ENCODE measurements at regions not wholly inside any gene's neighbourhood (a gene's known extent, or its start where the extent isn't known, plus 50 kb on each side); places are given as distances from the start of the nearest gene placed in this dataset.

DNA sequence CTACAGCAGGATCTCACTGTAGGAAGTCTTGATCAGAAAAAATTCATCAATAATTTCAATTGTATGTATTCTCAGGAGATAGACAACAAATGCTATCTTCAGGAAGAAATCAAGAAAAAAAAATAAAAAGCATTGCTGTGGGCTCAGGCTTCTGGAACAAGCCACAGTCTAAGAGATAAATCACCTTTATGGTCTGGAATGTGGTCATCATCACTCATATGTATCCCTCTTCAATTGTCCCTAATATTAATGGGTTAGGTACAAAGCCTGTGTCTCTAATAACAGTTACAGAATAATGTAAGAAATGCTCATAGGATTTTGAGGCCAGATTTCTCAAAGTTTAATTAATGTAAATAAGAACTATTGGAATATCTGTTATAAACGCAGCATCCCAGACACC, 305.9 kb upstream of the ANO3 start:
- DNase-seq (ENCODE audit: low spot score) (no peak), ATAC-seq (no peak)
- TF ChIP-seq, protein P1, sequence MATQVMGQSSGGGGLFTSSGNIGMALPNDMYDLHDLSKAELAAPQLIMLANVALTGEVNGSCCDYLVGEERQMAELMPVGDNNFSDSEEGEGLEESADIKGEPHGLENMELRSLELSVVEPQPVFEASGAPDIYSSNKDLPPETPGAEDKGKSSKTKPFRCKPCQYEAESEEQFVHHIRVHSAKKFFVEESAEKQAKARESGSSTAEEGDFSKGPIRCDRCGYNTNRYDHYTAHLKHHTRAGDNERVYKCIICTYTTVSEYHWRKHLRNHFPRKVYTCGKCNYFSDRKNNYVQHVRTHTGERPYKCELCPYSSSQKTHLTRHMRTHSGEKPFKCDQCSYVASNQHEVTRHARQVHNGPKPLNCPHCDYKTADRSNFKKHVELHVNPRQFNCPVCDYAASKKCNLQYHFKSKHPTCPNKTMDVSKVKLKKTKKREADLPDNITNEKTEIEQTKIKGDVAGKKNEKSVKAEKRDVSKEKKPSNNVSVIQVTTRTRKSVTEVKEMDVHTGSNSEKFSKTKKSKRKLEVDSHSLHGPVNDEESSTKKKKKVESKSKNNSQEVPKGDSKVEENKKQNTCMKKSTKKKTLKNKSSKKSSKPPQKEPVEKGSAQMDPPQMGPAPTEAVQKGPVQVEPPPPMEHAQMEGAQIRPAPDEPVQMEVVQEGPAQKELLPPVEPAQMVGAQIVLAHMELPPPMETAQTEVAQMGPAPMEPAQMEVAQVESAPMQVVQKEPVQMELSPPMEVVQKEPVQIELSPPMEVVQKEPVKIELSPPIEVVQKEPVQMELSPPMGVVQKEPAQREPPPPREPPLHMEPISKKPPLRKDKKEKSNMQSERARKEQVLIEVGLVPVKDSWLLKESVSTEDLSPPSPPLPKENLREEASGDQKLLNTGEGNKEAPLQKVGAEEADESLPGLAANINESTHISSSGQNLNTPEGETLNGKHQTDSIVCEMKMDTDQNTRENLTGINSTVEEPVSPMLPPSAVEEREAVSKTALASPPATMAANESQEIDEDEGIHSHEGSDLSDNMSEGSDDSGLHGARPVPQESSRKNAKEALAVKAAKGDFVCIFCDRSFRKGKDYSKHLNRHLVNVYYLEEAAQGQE (IDR thresholded peaks at IDR 0.05; ENCODE audit: unreplicated experiment), result no peak
- TF ChIP-seq ZNF114 (CRISPR knock-in tag; IDR thresholded peaks at IDR 0.05), result no peak
- no peak for TF ChIP-seq JUNB (IDR thresholded peaks at IDR 0.05; ENCODE audit: unreplicated experiment)
- TF ChIP-seq, protein P2, sequence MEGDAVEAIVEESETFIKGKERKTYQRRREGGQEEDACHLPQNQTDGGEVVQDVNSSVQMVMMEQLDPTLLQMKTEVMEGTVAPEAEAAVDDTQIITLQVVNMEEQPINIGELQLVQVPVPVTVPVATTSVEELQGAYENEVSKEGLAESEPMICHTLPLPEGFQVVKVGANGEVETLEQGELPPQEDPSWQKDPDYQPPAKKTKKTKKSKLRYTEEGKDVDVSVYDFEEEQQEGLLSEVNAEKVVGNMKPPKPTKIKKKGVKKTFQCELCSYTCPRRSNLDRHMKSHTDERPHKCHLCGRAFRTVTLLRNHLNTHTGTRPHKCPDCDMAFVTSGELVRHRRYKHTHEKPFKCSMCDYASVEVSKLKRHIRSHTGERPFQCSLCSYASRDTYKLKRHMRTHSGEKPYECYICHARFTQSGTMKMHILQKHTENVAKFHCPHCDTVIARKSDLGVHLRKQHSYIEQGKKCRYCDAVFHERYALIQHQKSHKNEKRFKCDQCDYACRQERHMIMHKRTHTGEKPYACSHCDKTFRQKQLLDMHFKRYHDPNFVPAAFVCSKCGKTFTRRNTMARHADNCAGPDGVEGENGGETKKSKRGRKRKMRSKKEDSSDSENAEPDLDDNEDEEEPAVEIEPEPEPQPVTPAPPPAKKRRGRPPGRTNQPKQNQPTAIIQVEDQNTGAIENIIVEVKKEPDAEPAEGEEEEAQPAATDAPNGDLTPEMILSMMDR (conservative IDR thresholded peaks at IDR 0.05; ENCODE audit: low read depth in 2 of 2), result no peak
- TF ChIP-seq EZH2 (IDR thresholded peaks at IDR 0.05; ENCODE audit: low read depth, unreplicated experiment), result no peak
- TF ChIP-seq ZNF331 (CRISPR knock-in tag; IDR thresholded peaks at IDR 0.05; ENCODE audit: low read depth), result no peak
- TF ChIP-seq CREB1 (CRISPR knock-in tag; IDR thresholded peaks at IDR 0.05; ENCODE audit: low read depth), result no peak
- TF ChIP-seq, protein P3, sequence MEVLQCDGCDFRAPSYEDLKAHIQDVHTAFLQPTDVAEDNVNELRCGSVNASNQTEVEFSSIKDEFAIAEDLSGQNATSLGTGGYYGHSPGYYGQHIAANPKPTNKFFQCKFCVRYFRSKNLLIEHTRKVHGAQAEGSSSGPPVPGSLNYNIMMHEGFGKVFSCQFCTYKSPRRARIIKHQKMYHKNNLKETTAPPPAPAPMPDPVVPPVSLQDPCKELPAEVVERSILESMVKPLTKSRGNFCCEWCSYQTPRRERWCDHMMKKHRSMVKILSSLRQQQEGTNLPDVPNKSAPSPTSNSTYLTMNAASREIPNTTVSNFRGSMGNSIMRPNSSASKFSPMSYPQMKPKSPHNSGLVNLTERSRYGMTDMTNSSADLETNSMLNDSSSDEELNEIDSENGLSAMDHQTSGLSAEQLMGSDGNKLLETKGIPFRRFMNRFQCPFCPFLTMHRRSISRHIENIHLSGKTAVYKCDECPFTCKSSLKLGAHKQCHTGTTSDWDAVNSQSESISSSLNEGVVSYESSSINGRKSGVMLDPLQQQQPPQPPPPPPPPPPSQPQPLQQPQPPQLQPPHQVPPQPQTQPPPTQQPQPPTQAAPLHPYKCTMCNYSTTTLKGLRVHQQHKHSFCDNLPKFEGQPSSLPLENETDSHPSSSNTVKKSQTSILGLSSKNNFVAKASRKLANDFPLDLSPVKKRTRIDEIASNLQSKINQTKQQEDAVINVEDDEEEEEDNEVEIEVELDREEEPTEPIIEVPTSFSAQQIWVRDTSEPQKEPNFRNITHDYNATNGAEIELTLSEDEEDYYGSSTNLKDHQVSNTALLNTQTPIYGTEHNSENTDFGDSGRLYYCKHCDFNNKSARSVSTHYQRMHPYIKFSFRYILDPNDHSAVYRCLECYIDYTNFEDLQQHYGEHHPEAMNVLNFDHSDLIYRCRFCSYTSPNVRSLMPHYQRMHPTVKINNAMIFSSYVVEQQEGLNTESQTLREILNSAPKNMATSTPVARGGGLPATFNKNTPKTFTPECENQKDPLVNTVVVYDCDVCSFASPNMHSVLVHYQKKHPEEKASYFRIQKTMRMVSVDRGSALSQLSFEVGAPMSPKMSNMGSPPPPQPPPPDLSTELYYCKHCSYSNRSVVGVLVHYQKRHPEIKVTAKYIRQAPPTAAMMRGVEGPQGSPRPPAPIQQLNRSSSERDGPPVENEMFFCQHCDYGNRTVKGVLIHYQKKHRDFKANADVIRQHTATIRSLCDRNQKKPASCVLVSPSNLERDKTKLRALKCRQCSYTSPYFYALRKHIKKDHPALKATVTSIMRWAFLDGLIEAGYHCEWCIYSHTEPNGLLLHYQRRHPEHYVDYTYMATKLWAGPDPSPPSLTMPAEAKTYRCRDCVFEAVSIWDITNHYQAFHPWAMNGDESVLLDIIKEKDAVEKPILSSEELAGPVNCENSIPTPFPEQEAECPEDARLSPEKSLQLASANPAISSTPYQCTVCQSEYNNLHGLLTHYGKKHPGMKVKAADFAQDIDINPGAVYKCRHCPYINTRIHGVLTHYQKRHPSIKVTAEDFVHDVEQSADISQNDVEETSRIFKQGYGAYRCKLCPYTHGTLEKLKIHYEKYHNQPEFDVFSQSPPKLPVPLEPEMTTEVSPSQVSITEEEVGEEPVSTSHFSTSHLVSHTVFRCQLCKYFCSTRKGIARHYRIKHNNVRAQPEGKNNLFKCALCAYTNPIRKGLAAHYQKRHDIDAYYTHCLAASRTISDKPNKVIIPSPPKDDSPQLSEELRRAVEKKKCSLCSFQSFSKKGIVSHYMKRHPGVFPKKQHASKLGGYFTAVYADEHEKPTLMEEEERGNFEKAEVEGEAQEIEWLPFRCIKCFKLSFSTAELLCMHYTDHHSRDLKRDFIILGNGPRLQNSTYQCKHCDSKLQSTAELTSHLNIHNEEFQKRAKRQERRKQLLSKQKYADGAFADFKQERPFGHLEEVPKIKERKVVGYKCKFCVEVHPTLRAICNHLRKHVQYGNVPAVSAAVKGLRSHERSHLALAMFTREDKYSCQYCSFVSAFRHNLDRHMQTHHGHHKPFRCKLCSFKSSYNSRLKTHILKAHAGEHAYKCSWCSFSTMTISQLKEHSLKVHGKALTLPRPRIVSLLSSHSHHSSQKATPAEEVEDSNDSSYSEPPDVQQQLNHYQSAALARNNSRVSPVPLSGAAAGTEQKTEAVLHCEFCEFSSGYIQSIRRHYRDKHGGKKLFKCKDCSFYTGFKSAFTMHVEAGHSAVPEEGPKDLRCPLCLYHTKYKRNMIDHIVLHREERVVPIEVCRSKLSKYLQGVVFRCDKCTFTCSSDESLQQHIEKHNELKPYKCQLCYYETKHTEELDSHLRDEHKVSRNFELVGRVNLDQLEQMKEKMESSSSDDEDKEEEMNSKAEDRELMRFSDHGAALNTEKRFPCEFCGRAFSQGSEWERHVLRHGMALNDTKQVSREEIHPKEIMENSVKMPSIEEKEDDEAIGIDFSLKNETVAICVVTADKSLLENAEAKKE (CRISPR knock-in tag; IDR thresholded peaks at IDR 0.05), result no peak
- no peak for TF ChIP-seq NANOG (IDR thresholded peaks at IDR 0.05; ENCODE audit: borderline replicate concordance)
- TF ChIP-seq, protein P4, sequence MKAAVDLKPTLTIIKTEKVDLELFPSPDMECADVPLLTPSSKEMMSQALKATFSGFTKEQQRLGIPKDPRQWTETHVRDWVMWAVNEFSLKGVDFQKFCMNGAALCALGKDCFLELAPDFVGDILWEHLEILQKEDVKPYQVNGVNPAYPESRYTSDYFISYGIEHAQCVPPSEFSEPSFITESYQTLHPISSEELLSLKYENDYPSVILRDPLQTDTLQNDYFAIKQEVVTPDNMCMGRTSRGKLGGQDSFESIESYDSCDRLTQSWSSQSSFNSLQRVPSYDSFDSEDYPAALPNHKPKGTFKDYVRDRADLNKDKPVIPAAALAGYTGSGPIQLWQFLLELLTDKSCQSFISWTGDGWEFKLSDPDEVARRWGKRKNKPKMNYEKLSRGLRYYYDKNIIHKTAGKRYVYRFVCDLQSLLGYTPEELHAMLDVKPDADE (IDR thresholded peaks at IDR 0.05), result no peak
- TF ChIP-seq STAT1 (IDR thresholded peaks at IDR 0.05; ENCODE audit: unreplicated experiment), result no peak
- no peak for TF ChIP-seq EZH2phosphoT487 (IDR thresholded peaks at IDR 0.05; ENCODE audit: unreplicated experiment)
- TF ChIP-seq POLR2AphosphoS5 (IDR thresholded peaks at IDR 0.05; ENCODE audit: low read depth), result no peak
- H3K79me2 ChIP-seq (replicated peaks; ENCODE audit: insufficient read depth), result no peaks in the 10 kb centered on the region
- H3K27ac ChIP-seq (ENCODE audit: low read depth), result no peak overlapping the region
- H3K4me2 ChIP-seq, result no peak overlapping the region
- no peak overlapping the region for H2AFZ ChIP-seq
- no peaks in the 10 kb centered on the region for H3K9me2 ChIP-seq (ENCODE audit: insufficient read depth)
- no peaks in the 10 kb centered on the region for H3K27me3 ChIP-seq (ENCODE audit: insufficient read depth)
- H3K4me3 ChIP-seq, result no peak overlapping the region
- no peaks in the 10 kb centered on the region; the same call in 1 of the 2 replicates for H3K4me1 ChIP-seq (ENCODE audit: insufficient read depth)
- no peaks in the 10 kb centered on the region for H3F3A ChIP-seq (replicated peaks; ENCODE audit: low read depth)
- Mint-ChIP-seq H3K9me3 (no peaks in the 10 kb centered on the region), H3K27me3 (ENCODE audit: insufficient read depth, low read depth, poor library complexity) (no peaks in the 10 kb centered on the region), H3K4me1 (peaks cover 3% of the 10 kb centered on the region; the same call in 2 of the 3 replicates), H3K36me3 (ENCODE audit: low read depth) (no peaks in the 10 kb centered on the region), H3K27ac (no peak overlapping the region), H3K4me3 (no peak overlapping the region)
- H4K20me1 ChIP-seq (replicated peaks; ENCODE audit: insufficient read depth), result no peaks in the 10 kb centered on the region
- H3K36me3 ChIP-seq (ENCODE audit: insufficient read depth), result no peaks in the 10 kb centered on the region

Data from GM23338 (cell line).